GM12873 (cell line): ENCODE measurements at regions not wholly inside any gene's neighbourhood (a gene's known extent, or its start where the extent isn't known, plus 50 kb on each side); places are given as distances from the start of the nearest gene placed in this dataset.

ENCODE experiments used
- CTCF ChIP-seq: IDR thresholded peaks from 2 replicates; pipeline ENCODE4 v1.5.1; 2012; ENCODE audit warnings: low read depth, mild to moderate bottlenecking, moderate library complexity, low read length, control low read depth; ENCODE audit not compliant: insufficient read depth; ENCODE audit errors: missing control alignments

GRCh38 chr14:65211341-65211987 is 109.1 kb upstream of the MAX start:
- no peak for TF ChIP-seq CTCF

- no peak for TF ChIP-seq CTCF
Measured at GRCh38 chr14:65213316-65213715, 111.0 kb upstream of the MAX start.

DNA sequence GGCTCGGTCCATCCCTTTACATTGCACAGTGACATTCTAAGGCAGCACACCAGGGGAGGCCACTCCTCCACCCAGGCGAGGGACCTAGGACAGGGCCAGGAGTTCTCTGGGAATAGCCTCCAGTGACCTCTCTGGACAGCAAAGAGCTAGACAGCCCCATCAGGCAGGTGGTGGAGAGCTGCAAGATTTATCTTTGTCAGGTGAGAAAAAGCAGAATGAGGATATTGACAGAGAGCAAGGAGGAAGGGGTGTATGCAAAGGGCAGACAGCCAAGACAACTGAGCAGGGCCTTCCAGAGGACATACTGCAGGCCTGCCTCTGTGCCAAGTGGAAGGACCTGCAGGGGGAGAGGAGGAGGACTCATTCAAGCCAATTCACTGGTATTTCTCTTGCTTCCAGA is 112.4 kb upstream of the MAX start:
- no peak for TF ChIP-seq CTCF

- TF ChIP-seq CTCF, result no peak
Measured at GRCh38 chr14:65219353-65219752, 117.0 kb upstream of the MAX start.

DNA sequence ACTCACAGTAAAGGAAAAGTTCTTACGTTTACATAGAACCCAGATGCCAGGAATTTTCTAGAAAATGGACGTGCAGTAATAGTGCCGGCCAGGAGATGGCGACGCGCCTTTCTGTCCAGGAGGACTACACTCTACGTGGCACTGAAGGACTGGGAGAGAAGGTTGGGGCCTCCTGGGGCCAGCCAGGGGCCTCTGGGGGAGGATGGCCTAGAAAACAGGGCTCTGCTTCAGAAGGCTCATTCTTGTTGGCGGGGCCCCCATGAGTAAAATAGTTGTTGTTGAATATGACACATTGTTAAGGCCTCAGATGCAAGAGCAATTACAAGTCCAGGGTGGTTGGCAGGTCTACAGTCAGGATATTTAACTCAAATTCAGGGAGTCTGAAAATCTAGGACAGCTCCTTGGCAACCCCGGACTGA is 120.1 kb upstream of the MAX start:
- peak; percentile 89 for TF ChIP-seq CTCF

- no peak for TF ChIP-seq CTCF
Measured at GRCh38 chr14:65223636-65224035, 121.3 kb upstream of the MAX start.

DNA sequence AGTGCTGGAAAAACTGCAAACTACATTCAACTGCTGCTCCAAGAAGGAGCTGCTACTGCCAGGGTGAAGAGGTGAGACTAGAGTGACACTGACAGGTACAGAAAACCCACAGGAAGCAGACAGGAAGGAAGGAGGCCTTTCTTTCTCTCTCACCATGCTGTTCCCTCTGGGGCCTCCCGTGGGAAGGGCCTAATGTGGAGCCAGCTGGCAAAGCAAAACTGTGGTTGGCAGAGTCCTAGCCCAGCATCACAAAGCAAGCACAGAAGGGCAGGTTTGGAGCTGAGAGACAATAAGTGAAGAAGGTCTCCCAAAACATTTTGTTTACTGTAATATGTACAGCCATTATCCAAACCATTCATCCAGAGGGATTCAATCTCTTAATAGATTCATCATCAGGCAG is 122.5 kb upstream of the MAX start:
- no peak for TF ChIP-seq CTCF
